IMR-90 (cell line): ENCODE measurements at regions not wholly inside any gene's neighbourhood (a gene's known extent, or its start where the extent isn't known, plus 50 kb on each side); places are given as distances from the start of the nearest gene placed in this dataset.

Experiments used
- ATAC-seq: fragments of 200-7000 bp; cut with Tn5 transposase; 2 replicates; pipeline ENCODE4 v1.9.1; 2020; ENCODE audit warnings: low read depth, mild to moderate bottlenecking, moderate library complexity
- BruUV-seq: library from RNA; stranded (reverse); fragments of 400-500 nt; replicated peaks from 2 replicates; lab custom pipeline; 2021; lab: Mats Ljungman, UMichigan
- CTCF ChIA-PET: fragments of 300-600 bp; formaldehyde crosslinking; extraction: SDS; loops from one replicate; lab custom pipeline; 2021; ENCODE audit warnings: antibody characterized with exemption; lab: Yijun Ruan, JAX
- POLR2A ChIA-PET: fragments of 300-600 bp; sonication (Branson Sonifier 250); formaldehyde crosslinking; loops from one replicate; lab custom pipeline; 2022; ENCODE audit warnings: antibody characterized with exemption; ENCODE audit not compliant: unreplicated experiment; lab: Charles Lee
- DNase-seq: peaks from one replicate; pipeline ENCODE4 v3.0.0; 2013
- H2AFZ ChIP-seq: replicated peaks from 2 replicates; pipeline ENCODE3; 2013; ENCODE audit warnings: low read length, mild to moderate bottlenecking; ENCODE audit not compliant: poor library complexity
- H2AK5ac ChIP-seq: 2 replicates; pipeline ENCODE4 v1.6.1; 2013; ENCODE audit warnings: low read depth, low read length, inconsistent platforms
- H2AK9ac ChIP-seq: replicated peaks from 2 replicates; pipeline ENCODE3; 2013; ENCODE audit warnings: mild to moderate bottlenecking, low read depth, low read length, moderate library complexity; ENCODE audit not compliant: poor library complexity
- H2BK120ac ChIP-seq: 2 replicates; pipeline ENCODE4 v1.6.1; 2013; ENCODE audit warnings: low read depth, low read length, inconsistent platforms
- H2BK15ac ChIP-seq: 3 replicates; pipeline ENCODE4 v1.6.1; 2013; ENCODE audit warnings: low read depth, low read length, inconsistent platforms
- H2BK20ac ChIP-seq: 2 replicates; pipeline ENCODE4 v1.6.1; 2013; ENCODE audit warnings: low read depth, mild to moderate bottlenecking, inconsistent platforms, low read length, moderate library complexity
- H2BK5ac ChIP-seq: 2 replicates; pipeline ENCODE4 v1.6.1; 2013; ENCODE audit warnings: mild to moderate bottlenecking, low read depth, low read length, inconsistent platforms; ENCODE audit not compliant: poor library complexity, severe bottlenecking
- H3K14ac ChIP-seq: replicated peaks from 2 replicates; pipeline ENCODE4 v1.6.1; 2013; ENCODE audit warnings: low read depth, low read length, inconsistent platforms
- H3K18ac ChIP-seq: 2 replicates; pipeline ENCODE4 v1.6.1; 2013; ENCODE audit warnings: low read depth, low read length, control low read depth
- H3K23ac ChIP-seq: 2 replicates; pipeline ENCODE4 v1.6.1; 2013; ENCODE audit warnings: low read depth, low read length, inconsistent platforms
- H3K27ac ChIP-seq: 2 replicates; pipeline ENCODE4 v1.5.1; 2013; ENCODE audit warnings: mild to moderate bottlenecking, control low read depth, low read length; ENCODE audit not compliant: insufficient read depth
- H3K27me3 ChIP-seq: 2 replicates; pipeline ENCODE4 v1.6.1; 2013; ENCODE audit warnings: low read length; ENCODE audit not compliant: control insufficient read depth, insufficient read depth
- H3K36me3 ChIP-seq: 2 replicates; pipeline ENCODE4 v1.6.1; 2013; ENCODE audit warnings: low read length, mixed read lengths; ENCODE audit not compliant: control insufficient read depth, insufficient read depth
- H3K4ac ChIP-seq: 2 replicates; pipeline ENCODE4 v1.6.1; 2013; ENCODE audit warnings: low read depth, low read length, inconsistent platforms
- H3K4me1 ChIP-seq: 2 replicates; pipeline ENCODE4 v1.6.1; 2013; ENCODE audit warnings: low read length, mixed read lengths; ENCODE audit not compliant: control insufficient read depth, insufficient read depth
- H3K4me2 ChIP-seq: 2 replicates; pipeline ENCODE4 v1.6.1; 2013; ENCODE audit warnings: low read depth, mild to moderate bottlenecking, control low read depth, low read length, moderate library complexity
- H3K4me3 ChIP-seq: 2 replicates; pipeline ENCODE4 v1.5.1; 2013; ENCODE audit warnings: low read depth, mild to moderate bottlenecking, control low read depth, low read length, moderate library complexity; ENCODE audit not compliant: insufficient read depth
- H3K56ac ChIP-seq: 2 replicates; pipeline ENCODE4 v1.6.1; 2013; ENCODE audit warnings: low read length, inconsistent platforms; ENCODE audit not compliant: insufficient read depth; ENCODE audit errors: extremely low read depth
- H3K79me1 ChIP-seq, 2 experiments: 2 replicates each; pipeline ENCODE4 v1.6.1; 2013; ENCODE audit warnings: low read length in 2 of 2, inconsistent platforms in 1 of 2, low read depth in 1 of 2
- H3K9ac ChIP-seq: 2 replicates; pipeline ENCODE4 v1.6.1; 2013; ENCODE audit warnings: low read depth, low read length, control low read depth
- H3K9me1 ChIP-seq: 2 replicates; pipeline ENCODE4 v1.6.1; 2013; ENCODE audit warnings: low read length, inconsistent platforms; ENCODE audit not compliant: insufficient read depth
- H3K9me3 ChIP-seq: 2 replicates; pipeline ENCODE4 v1.6.1; 2013; ENCODE audit warnings: low read length; ENCODE audit not compliant: control insufficient read depth, insufficient read depth
- H4K20me1 ChIP-seq: 2 replicates; pipeline ENCODE4 v1.6.1; 2013; ENCODE audit warnings: low read length, inconsistent platforms; ENCODE audit not compliant: insufficient read depth
- H4K5ac ChIP-seq: 2 replicates; pipeline ENCODE4 v1.6.1; 2013; ENCODE audit warnings: mild to moderate bottlenecking, low read depth, low read length, control low read depth
- H4K8ac ChIP-seq, 2 experiments: 2 replicates each; pipeline ENCODE4 v1.6.1; 2013; ENCODE audit warnings: low read depth in 2 of 2, low read length in 2 of 2, control low read depth in 1 of 2, inconsistent platforms in 1 of 2
- H4K91ac ChIP-seq: 2 replicates; pipeline ENCODE4 v1.6.1; 2013; ENCODE audit warnings: low read depth, low read length, inconsistent platforms; ENCODE audit not compliant: insufficient read depth
- BHLHE40 ChIP-seq: fragments of 150-350 bp; IDR thresholded peaks from 2 replicates; pipeline ENCODE4 v1.6.1; 2016; ENCODE audit warnings: mild to moderate bottlenecking, low read depth, low read length
- CTCF ChIP-seq: conservative IDR thresholded peaks from 2 replicates; pipeline ENCODE4 v1.5.1; 2012; ENCODE audit warnings: mild to moderate bottlenecking, low read depth, low read length, improper control_type of control experiment
- FOS ChIP-seq: fragments of 150-350 bp; IDR thresholded peaks from 2 replicates; pipeline ENCODE4 v1.6.1; 2016; ENCODE audit warnings: low read depth, low read length
- MAFK ChIP-seq: IDR thresholded peaks from 2 replicates; pipeline ENCODE4 v1.6.1; 2012; ENCODE audit warnings: low read depth, low read length, improper control_type of control experiment
- POLR2A ChIP-seq: IDR thresholded peaks from 2 replicates; pipeline ENCODE4 v1.6.1; 2012; ENCODE audit warnings: mild to moderate bottlenecking, low read depth, low read length
- RAD21 ChIP-seq: IDR thresholded peaks from 2 replicates; pipeline ENCODE4 v1.6.1; 2012; ENCODE audit warnings: low read length, improper control_type of control experiment
- SMC3 ChIP-seq: fragments of 150-350 bp; IDR thresholded peaks from 2 replicates; pipeline ENCODE4 v1.6.1; 2016; ENCODE audit warnings: low read depth, mild to moderate bottlenecking, antibody characterized with exemption, low read length, moderate library complexity
- WGBS, 2 experiments: methylation state at CpG; one replicate each; pipeline versions ENCODE4 v1.1.5 to v1.1.7; 2013; ENCODE audit warnings: missing lambda C conversion rate in 2 of 2; ENCODE audit not compliant: insufficient read length in 1 of 2; ENCODE audit errors: extremely low coverage in 2 of 2; 5-methylcytosine and 5-hydroxymethylcytosine counted together
- dilution Hi-C: fragments of 300-500 bp; cut with HindIII; formaldehyde crosslinking; loops from one replicate; pipeline ENCODE4 v1.14.3; 2018; ENCODE audit warnings: low sequenced_read_pairs; ENCODE audit not compliant: unreplicated experiment
- in situ Hi-C: fragments of 300-500 bp; cut with MboI; formaldehyde crosslinking; loops from 3 replicates; pipeline ENCODE4 v1.14.3; 2019; ENCODE audit warnings: low sequenced_read_pairs, inconsistent platforms, mixed read lengths
- intact Hi-C: fragments of 100-400 bp; cut with micrococcal nuclease; formaldehyde crosslinking; loops from 2 replicates; pipeline ENCODE4 v1.10.0; 2022

DNA sequence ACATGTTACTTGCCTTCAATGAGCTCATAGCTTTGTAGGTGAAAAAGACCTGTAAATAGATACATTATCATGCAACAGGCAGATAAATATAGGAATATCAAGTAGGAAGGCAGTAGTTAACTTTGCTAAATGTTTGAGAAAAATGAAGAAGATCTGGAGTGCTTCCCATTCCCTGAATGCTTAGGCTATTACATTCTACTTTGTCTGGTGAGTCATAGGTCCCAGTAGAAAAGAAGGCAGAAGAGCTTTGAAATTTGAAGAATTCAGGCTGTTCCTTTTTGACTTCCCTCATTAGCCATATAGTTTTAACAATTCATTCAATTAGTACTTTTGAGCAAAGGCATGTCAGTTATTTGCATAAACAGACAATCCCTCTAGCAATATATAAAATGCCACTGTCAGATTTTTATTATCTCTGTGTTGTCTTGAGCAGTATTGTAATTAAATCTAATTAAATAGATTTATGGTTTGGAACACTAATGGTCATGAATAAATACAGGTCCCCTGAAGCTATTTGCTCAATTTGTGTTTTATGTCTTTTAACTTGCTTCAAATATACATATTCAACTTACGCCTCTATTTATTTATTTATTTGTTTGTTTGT lies 875.0 kb downstream of the REEP3 start:
- no peak overlapping the region for H3K9ac ChIP-seq
- CTCF ChIA-PET: interaction anchor here (0.5 kb wide), 1 partner anchor 37 kb away, joined by 3 read pairs; no protein-coding TSS in a partner anchor
- TF ChIP-seq MAFK: no peak
- TF ChIP-seq SMC3: no peak
- TF ChIP-seq FOS: peak; percentile 62; the same call in 1 of the 2 replicates
- TF ChIP-seq POLR2A: no peak
- TF ChIP-seq RAD21: no peak
- TF ChIP-seq CTCF: no peak
- no peak for TF ChIP-seq BHLHE40
- H2BK120ac ChIP-seq: no peak overlapping the region
- H3K4ac ChIP-seq: no peak overlapping the region
- dilution Hi-C loops (no loop called here), intact Hi-C loops (no loop called here), in situ Hi-C loops (no loop called here)
- no peaks in the 10 kb centered on the region for H4K20me1 ChIP-seq
- no peaks in the 10 kb centered on the region for H3K36me3 ChIP-seq
- no peak overlapping the region for H2BK15ac ChIP-seq
- no peak overlapping the region for H3K18ac ChIP-seq
- H3K14ac ChIP-seq: no peak overlapping the region
- no peaks in the 10 kb centered on the region for H3K79me1 ChIP-seq
- no peak overlapping the region for H2AK9ac ChIP-seq
- no peak overlapping the region for H3K56ac ChIP-seq
- H2AK5ac ChIP-seq: no peak overlapping the region
- no TSS peak for BruUV-seq
- no CpG with 5 or more reads among the region's 1 CpG for WGBS, 2 experiments
- H3K4me1 ChIP-seq: peaks cover 6% of the 10 kb centered on the region
- DNase-seq (peak; percentile 55), ATAC-seq (peak; percentile 79)
- peak overlapping the region; percentile 74; the same call in 1 of the 2 replicates for H3K4me2 ChIP-seq
- H4K5ac ChIP-seq: no peak overlapping the region
- H3K27ac ChIP-seq: no peak overlapping the region
- H3K23ac ChIP-seq: no peak overlapping the region
- H2AFZ ChIP-seq: no peak overlapping the region
- no peaks in the 10 kb centered on the region for H3K27me3 ChIP-seq
- H3K4me3 ChIP-seq: no peak overlapping the region
- H3K9me3 ChIP-seq: no peaks in the 10 kb centered on the region
- H3K9me1 ChIP-seq: no peaks in the 10 kb centered on the region; the same call in 1 of the 2 replicates
- no peak overlapping the region for H4K91ac ChIP-seq
- no peak overlapping the region for H2BK20ac ChIP-seq
- POLR2A ChIA-PET: no interaction called here
- H2BK5ac ChIP-seq: peak overlapping the region; percentile 65
- no peak overlapping the region; a peak in 1 of 4 replicates for H4K8ac ChIP-seq
